HUES64 (cell line): ENCODE measurements at regions not wholly inside any gene's neighbourhood (a gene's known extent, or its start where the extent isn't known, plus 50 kb on each side); places are given as distances from the start of the nearest gene placed in this dataset.
"Not testable (repeated sequence)": the region's sequence is repeated elsewhere in the genome, so short reads cannot be mapped to it uniquely, and the experiment has no call there.

ENCODE experiments used
- H3K27ac ChIP-seq: 2 replicates; pipeline ENCODE4 v1.7.0; 2013; ENCODE audit warnings: low read depth, low read length, inconsistent platforms
- H3K27me3 ChIP-seq: 2 replicates; pipeline ENCODE4 v1.6.1; 2013; ENCODE audit warnings: mild to moderate bottlenecking, low read length; ENCODE audit not compliant: insufficient read depth
- H3K36me3 ChIP-seq: 2 replicates; pipeline ENCODE4 v1.6.1; 2013; ENCODE audit warnings: mild to moderate bottlenecking, low read length; ENCODE audit not compliant: insufficient read depth
- H3K4me1 ChIP-seq: 2 replicates; pipeline ENCODE4 v1.6.1; 2013; ENCODE audit warnings: mild to moderate bottlenecking, low read length, moderate library complexity; ENCODE audit not compliant: insufficient read depth
- H3K4me3 ChIP-seq: 2 replicates; pipeline ENCODE4 v1.5.1; 2013; ENCODE audit warnings: mild to moderate bottlenecking, low read length, moderate library complexity
- H3K9ac ChIP-seq: 2 replicates; pipeline ENCODE4 v1.6.1; 2013; ENCODE audit warnings: mild to moderate bottlenecking, low read depth, low read length
- H3K9me3 ChIP-seq: 2 replicates; pipeline ENCODE4 v1.6.1; 2013; ENCODE audit warnings: low read depth, low read length; ENCODE audit not compliant: insufficient read depth
- WGBS: fragments of 150-250, 120-280 bp; methylation state at CpG from one replicate; pipeline ENCODE4 v1.1.7; 2013; ENCODE audit warnings: missing lambda C conversion rate; 5-methylcytosine and 5-hydroxymethylcytosine counted together

DNA sequence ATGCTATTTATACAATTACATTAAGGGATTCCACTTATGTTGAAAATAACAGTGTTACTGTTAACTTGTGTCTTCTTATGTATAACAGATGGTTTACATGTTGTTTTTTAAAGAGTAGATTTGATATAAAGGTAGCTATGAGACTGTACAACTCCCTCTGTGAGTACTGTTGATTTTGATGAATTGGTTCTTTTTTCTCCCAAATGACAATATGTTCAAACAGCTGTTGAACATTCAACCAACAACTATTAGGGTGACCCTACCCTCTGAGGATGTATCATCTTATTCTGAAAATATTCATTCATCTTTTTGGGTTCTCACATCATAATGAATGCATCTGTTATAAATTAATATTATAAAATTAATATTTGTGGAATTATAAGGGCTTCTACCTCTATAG lies 456.9 kb upstream of the MGAT4C start:
- Histone ChIP-seq H3K27me3 (no peaks in the 10 kb centered on the region), H3K4me1 (no peaks in the 10 kb centered on the region; the same call in 1 of the 2 replicates), H3K9me3 (peaks cover 16% of the 10 kb centered on the region; the same call in 1 of the 2 replicates), H3K27ac (no peak overlapping the region), H3K9ac (no peak overlapping the region), H3K36me3 (no peaks in the 10 kb centered on the region), H3K4me3 (no peak overlapping the region)

DNA sequence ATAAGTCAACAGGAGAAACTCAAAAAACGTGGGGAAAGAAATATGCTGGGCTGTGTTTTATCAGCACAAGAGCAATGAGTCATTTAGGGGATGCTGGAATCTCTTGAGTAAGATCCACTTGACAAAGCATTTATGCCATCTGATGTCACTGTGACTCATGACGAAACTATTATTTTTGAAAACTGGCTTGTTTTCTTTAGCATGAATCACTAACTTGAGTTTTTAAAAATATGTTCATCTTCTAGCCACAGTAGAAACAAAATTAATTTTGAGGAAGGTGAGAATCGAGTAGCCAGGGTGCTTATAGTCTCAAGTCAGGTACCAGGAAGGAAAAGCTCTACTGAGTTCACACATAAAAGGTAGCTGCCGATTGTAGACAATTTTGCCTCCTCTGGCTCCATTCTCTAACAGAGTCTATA lies 456.2 kb upstream of the MGAT4C start:
- WGBS: 79% methylated on average over 4 of the region's 4 CpGs

DNA sequence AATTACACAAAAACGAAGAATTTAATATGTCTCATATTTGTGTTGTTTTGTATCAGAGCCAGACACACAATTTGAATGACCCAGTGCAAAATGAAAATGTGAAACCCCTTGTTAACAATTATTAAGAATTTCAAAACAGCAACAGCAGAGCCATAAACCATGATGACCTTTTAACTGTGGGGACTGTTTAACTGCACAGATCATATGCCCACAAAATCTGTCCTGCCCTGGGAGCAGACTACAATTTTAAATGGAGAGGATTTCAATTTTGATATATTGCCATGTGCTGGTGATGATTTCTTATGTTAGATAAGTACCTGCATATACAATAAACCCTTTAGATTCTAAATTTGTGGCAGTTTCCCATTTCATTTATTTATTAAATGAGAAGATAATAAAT lies 455.5 kb upstream of the MGAT4C start:
- H3K9me3 ChIP-seq: peaks cover 19% of the 10 kb centered on the region; the same call in 1 of the 2 replicates
- no peak overlapping the region for H3K4me3 ChIP-seq
- H3K36me3 ChIP-seq: no peaks in the 10 kb centered on the region
- no peaks in the 10 kb centered on the region; the same call in 1 of the 2 replicates for H3K4me1 ChIP-seq
- H3K9ac ChIP-seq: no peak overlapping the region
- no peak overlapping the region for H3K27ac ChIP-seq
- no CpG with 5 or more reads among the region's 1 CpG for WGBS
- no peaks in the 10 kb centered on the region for H3K27me3 ChIP-seq

More for the DNA sequence above, 456.2 kb upstream of the MGAT4C start:
- Histone ChIP-seq H3K9me3 (peaks cover 18% of the 10 kb centered on the region; the same call in 1 of the 2 replicates), H3K9ac (no peak overlapping the region), H3K36me3 (no peaks in the 10 kb centered on the region), H3K27me3 (no peaks in the 10 kb centered on the region), H3K4me1 (no peaks in the 10 kb centered on the region; the same call in 1 of the 2 replicates), H3K4me3 (no peak overlapping the region), H3K27ac (no peak overlapping the region)

DNA sequence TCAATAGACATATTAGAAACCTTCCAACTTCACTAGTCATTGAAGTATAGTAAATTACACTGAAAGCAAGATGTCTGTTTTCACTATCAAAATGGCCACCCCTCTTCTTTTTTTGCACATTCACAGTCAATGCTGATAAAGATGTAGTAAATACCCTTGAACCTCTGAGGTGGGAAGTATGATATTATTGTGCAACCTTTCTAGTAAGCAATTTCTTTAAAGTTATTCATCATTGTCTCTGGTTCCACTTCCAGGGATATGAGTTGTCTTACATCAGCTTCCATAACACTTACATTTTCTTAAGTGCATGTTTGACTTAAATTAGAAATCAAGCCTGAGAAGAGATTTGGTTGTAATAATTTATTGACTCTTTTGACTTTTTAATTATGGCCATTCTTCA lies 453.9 kb upstream of the MGAT4C start:
- Histone ChIP-seq H3K4me3 (no peak overlapping the region), H3K36me3 (no peaks in the 10 kb centered on the region), H3K9me3 (peaks cover 19% of the 10 kb centered on the region; the same call in 1 of the 2 replicates), H3K9ac (no peak overlapping the region), H3K27ac (no peak overlapping the region), H3K4me1 (no peaks in the 10 kb centered on the region; the same call in 1 of the 2 replicates), H3K27me3 (no peaks in the 10 kb centered on the region)

DNA sequence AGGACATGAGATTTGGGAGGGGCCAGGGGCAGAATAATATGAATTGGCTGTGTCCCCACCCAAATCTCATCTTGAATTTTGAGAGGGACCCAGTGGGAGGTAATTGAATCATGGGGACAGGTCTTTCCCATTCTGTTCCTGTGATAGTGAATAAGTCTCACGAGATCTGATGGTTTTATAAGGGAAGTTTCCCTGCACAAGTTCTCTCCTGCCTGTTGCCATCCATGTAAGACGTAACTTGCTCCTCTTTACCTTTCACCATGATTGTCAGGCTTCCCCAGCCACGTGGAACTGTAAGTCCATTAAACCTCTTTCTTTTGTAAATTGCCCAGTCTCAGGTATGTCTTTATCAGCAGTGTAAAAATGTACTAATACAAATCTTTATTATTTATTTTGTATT lies 452.8 kb upstream of the MGAT4C start:
- H3K27me3 ChIP-seq, H3K4me3 ChIP-seq, H3K9ac ChIP-seq, H3K4me1 ChIP-seq, H3K27ac ChIP-seq, H3K36me3 ChIP-seq: not testable (repeated sequence)
- WGBS: 85% methylated on average over 3 of the region's 3 CpGs
- peaks cover 19% of the 10 kb centered on the region; the same call in 1 of the 2 replicates for H3K9me3 ChIP-seq

DNA sequence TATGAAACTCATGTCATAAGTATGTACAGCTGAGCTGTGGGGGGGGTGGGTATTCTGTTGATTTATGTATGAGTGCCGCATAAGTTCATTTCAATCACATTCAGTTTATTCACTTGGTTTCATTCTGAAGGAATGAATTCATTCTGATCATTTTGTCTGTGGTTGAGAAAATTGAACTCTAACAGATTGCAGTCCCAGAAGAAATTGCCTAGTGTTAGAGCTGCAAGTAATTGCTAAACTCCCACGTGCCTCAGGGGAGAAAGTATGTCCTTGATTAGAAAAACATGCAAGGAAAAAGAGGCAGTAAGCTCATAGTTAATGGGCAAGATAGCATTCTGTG lies 442.4 kb upstream of the MGAT4C start:
- Histone ChIP-seq H3K9ac (no peak overlapping the region), H3K4me1 (no peaks in the 10 kb centered on the region), H3K27ac (no peak overlapping the region), H3K9me3 (no peaks in the 10 kb centered on the region), H3K27me3 (no peaks in the 10 kb centered on the region), H3K36me3 (no peaks in the 10 kb centered on the region), H3K4me3 (no peak overlapping the region)
- 71% methylated on average over 1 of the region's 2 CpGs for WGBS

DNA sequence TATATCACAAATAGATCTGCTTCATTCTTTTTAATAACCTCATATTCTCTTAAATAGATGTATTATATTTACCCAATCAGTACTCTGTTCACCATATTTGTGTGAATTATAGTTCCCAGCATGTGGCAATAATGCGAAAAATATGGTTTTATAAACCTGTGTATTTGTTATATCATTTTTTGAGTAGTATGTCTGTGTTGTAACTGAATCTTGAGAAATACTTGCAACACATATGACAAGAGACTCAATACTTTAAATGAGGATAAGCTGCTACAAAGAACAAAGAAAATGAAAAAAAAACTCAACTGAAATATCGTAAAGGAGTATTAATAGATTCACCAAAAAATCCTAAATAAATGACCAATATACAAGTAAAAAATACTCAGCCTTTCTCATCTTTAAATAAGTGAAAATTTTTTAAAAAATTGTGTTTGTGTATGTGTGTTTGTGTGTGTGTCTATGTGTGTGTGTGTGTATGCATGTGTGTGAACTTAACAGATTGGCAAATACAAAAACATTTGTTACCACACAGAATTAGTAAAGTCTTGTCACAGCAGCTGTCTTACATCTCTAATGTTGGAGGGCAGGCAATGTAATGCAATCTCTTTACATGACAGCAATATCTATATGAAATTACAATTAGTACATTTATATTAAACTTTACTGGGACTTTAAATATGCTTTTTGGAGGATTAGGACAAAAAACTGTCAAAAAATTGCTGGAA lies 441.9 kb upstream of the MGAT4C start:
- Histone ChIP-seq H3K4me3 (no peak overlapping the region), H3K9me3 (no peaks in the 10 kb centered on the region), H3K4me1 (no peaks in the 10 kb centered on the region), H3K27me3 (no peaks in the 10 kb centered on the region), H3K27ac (no peak overlapping the region), H3K36me3 (no peaks in the 10 kb centered on the region), H3K9ac (no peak overlapping the region)
- 100% methylated on average over 1 of the region's 2 CpGs for WGBS

DNA sequence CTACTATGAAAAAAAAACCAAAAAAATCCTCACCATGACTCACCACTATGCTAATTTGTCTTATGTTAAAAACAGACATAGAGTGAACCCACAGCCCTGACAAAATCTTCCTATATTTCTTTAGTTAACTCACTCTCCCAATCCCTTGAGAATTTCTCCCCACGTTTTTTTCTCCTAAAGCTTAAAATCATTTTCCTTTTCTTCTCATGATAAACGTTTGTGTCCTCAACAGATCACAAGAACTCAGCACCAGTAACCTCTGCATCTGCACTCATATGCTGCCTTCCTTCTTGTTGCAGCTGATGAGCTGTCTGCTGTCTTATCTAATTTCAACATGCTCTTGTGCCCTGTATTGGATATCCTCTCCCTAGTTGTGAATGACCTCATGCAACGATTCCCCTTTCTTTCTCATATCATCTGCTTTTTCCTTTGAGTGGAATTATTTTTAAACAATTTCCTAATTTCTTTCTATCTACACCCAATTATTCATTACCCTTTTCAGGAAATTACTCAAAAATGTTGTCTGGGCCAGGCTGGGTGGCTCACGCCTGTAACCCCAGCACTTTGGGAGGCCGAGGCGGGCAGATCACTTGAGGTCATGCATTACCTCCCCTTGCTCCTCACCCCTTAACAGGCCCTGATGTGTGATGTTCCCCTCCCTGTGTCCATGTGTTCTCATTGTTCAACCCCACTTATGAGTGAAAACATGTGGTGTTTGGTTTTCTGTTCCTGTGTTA lies 427.5 kb upstream of the MGAT4C start:
- Histone ChIP-seq H3K27me3 (no peaks in the 10 kb centered on the region), H3K27ac (no peak overlapping the region), H3K4me1 (no peaks in the 10 kb centered on the region), H3K9ac (no peak overlapping the region), H3K4me3 (no peak overlapping the region), H3K9me3 (peaks cover 5% of the 10 kb centered on the region; the same call in 1 of the 2 replicates), H3K36me3 (no peaks in the 10 kb centered on the region)
- 80% methylated on average over 6 of the region's 6 CpGs for WGBS

DNA sequence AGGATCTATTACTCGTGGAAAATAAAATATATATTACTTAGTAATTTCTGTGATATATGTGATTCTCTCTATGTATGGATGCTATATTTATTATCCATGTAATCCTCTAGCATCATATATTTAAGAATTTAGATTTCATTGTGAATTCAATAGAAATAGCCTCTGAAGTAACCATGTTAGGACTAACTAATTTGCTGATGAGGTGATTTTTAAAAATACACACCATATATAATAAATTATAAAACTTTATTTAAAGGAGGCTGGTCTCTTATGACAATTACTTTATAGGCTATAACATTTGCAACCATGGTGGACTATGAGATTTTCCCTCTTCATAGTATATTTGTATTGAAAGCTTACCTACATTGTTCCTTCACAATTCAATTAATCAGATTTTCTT lies 424.9 kb upstream of the MGAT4C start:
- Histone ChIP-seq H3K9me3 (no peaks in the 10 kb centered on the region), H3K27ac (no peak overlapping the region), H3K4me1 (no peaks in the 10 kb centered on the region), H3K36me3 (no peaks in the 10 kb centered on the region), H3K27me3 (no peaks in the 10 kb centered on the region), H3K4me3 (no peak overlapping the region), H3K9ac (no peak overlapping the region)
- no CpG with 5 or more reads among the region's 1 CpG for WGBS

DNA sequence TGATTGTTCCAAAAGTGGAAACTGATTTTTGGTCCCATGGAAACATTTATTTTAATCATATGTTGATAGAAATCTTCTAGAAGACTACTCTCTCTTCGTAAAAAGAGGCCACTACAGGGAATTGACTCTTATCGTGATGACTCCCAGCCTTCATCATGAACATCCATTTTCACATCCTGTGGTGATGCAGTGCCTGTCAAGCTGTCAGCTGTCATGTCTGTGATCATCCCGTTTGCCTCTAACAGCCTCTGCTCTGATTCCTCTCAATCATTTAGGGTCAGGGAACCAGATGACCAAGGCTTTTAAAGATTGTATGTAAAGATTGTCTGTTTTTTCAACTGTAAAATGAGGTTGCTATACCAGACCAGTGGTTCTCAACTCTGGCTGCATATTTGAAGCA lies 419.0 kb upstream of the MGAT4C start:
- H3K27me3 ChIP-seq: no peaks in the 10 kb centered on the region
- WGBS: 92% methylated on average over 3 of the region's 3 CpGs
- no peaks in the 10 kb centered on the region for H3K9me3 ChIP-seq
- no peak overlapping the region for H3K4me3 ChIP-seq
- H3K9ac ChIP-seq: no peak overlapping the region
- no peaks in the 10 kb centered on the region for H3K4me1 ChIP-seq
- no peak overlapping the region for H3K27ac ChIP-seq
- no peaks in the 10 kb centered on the region for H3K36me3 ChIP-seq

DNA sequence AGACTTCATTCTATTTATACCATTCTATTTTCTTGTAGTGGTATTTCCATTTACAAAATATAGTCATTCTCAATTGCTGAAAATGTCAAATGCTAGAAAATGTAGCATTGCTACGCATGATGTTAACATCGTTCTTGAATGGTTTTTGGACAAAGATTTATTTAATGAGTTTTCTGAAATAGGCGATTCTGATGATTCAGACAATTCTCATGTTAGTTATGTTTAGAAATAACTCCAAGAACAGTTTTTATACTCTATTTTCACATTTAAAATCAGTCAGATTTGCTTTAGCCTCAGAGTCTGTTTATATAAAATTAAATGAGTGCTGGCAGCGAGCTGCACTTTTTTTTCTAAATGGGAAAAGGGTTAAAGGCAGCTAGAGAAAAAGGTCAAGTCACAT lies 414.8 kb upstream of the MGAT4C start:
- Histone ChIP-seq H3K36me3 (no peaks in the 10 kb centered on the region), H3K4me3 (no peak overlapping the region), H3K9ac (no peak overlapping the region), H3K9me3 (no peaks in the 10 kb centered on the region), H3K4me1 (no peaks in the 10 kb centered on the region), H3K27me3 (no peaks in the 10 kb centered on the region), H3K27ac (no peak overlapping the region)
- WGBS: 89% methylated on average over 3 of the region's 4 CpGs
